ENCODE measurements at regions not wholly inside any gene's neighbourhood (a gene's known extent, or its start where the extent isn't known, plus 50 kb on each side); places are given as distances from the start of the nearest gene placed in this dataset.

- TF ChIP-seq CTCF (IDR thresholded peaks at IDR 0.05), result no peak
These were observed 932.8 kb downstream of the TTLL7 start for GRCh38 chr1:83065952-83066727.

GRCh38 chr1:83064589-83065242 lies 934.2 kb downstream of the TTLL7 start:
- no peak for TF ChIP-seq CTCF (IDR thresholded peaks at IDR 0.05)

GRCh38 chr1:83060651-83061390 lies 938.1 kb downstream of the TTLL7 start:
- no peak for TF ChIP-seq CTCF (IDR thresholded peaks at IDR 0.05)

- TF ChIP-seq CTCF (IDR thresholded peaks at IDR 0.05), result no peak
These were observed 938.7 kb downstream of the TTLL7 start for GRCh38 chr1:83060221-83060620.

- TF ChIP-seq CTCF (IDR thresholded peaks at IDR 0.05), result no peak
These were observed 940.6 kb downstream of the TTLL7 start for GRCh38 chr1:83058327-83058726.

GRCh38 chr1:83055391-83056170 lies 943.4 kb downstream of the TTLL7 start:
- TF ChIP-seq CTCF (IDR thresholded peaks at IDR 0.05), result no peak

- TF ChIP-seq CTCF (IDR thresholded peaks at IDR 0.05), result no peak
These were observed 945.5 kb downstream of the TTLL7 start for GRCh38 chr1:83053446-83053845.
